Coronary artery (tissue), 2 donors: ENCODE measurements at regions not wholly inside any gene's neighbourhood (a gene's known extent, or its start where the extent isn't known, plus 50 kb on each side); places are given as distances from the start of the nearest gene placed in this dataset.
A peak's percentile ranks its signal among the peaks of the same experiment; 100 is the strongest.

Source experiments
- DNase-seq: peaks from one replicate; pipeline ENCODE4 v3.0.0-alpha.2; 2017; ENCODE audit warnings: low spot score
- H3K27ac ChIP-seq, 2 donors: fragments of 200-600 bp; sonication (generic); one replicate each; pipeline ENCODE4 v1.5.1; 2016 to 2019
- H3K4me3 ChIP-seq: fragments of 200-600 bp; sonication (generic); 2 replicates; pipeline ENCODE4 v1.5.1; 2016; ENCODE audit warnings: mild to moderate bottlenecking, moderate library complexity
- CTCF ChIP-seq: fragments of 200-600 bp; sonication (generic); IDR thresholded peaks from one replicate; pipeline ENCODE4 v1.5.1; 2019; ENCODE audit warnings: antibody characterized with exemption

- DNase-seq = peak; percentile 54
- TF ChIP-seq CTCF = no peak
- no peak overlapping the region for H3K4me3 ChIP-seq
- no peak overlapping the region for H3K27ac ChIP-seq
Observed at GRCh38 chr18:8499810-8500675, 109.2 kb upstream of the RAB12 start.

- no peak for TF ChIP-seq CTCF
- H3K4me3 ChIP-seq = no peak overlapping the region
- no peak overlapping the region for H3K27ac ChIP-seq
- no peak for DNase-seq
Observed at GRCh38 chr18:8501044-8501443, 108.2 kb upstream of the RAB12 start.

- no peak for TF ChIP-seq CTCF
- H3K4me3 ChIP-seq = no peak overlapping the region
- no peak overlapping the region for H3K27ac ChIP-seq
- no peak for DNase-seq
Observed at GRCh38 chr18:8503248-8503647, 106.0 kb upstream of the RAB12 start.

GRCh38 chr18:8504424-8504823 lies 104.8 kb upstream of the RAB12 start:
- Histone ChIP-seq H3K27ac (no peak overlapping the region), H3K4me3 (no peak overlapping the region)
- DNase-seq = no peak
- TF ChIP-seq CTCF = no peak

- Histone ChIP-seq H3K27ac (no peak overlapping the region), H3K4me3 (no peak overlapping the region)
- TF ChIP-seq CTCF = no peak
- DNase-seq = no peak
Observed at GRCh38 chr18:8504880-8505435, 104.3 kb upstream of the RAB12 start.

- no peak for TF ChIP-seq CTCF
- no peak for DNase-seq
- Histone ChIP-seq H3K4me3 (no peak overlapping the region), H3K27ac (no peak overlapping the region)
Observed at GRCh38 chr18:8506251-8507049, 102.8 kb upstream of the RAB12 start.
